GM12878 (cell line): ENCODE measurements at regions not wholly inside any gene's neighbourhood (a gene's known extent, or its start where the extent isn't known, plus 50 kb on each side); places are given as distances from the start of the nearest gene placed in this dataset.

ENCODE experiments used
- ATAC-seq: fragments of 200-7000 bp; cut with Tn5 transposase; 3 replicates; pipeline ENCODE4 v1.9.1; 2020; ENCODE audit warnings: mild to moderate bottlenecking, moderate library complexity
- BruUV-seq: library from RNA; stranded (reverse); fragments of 400-500 nt; replicated peaks from 2 replicates; lab custom pipeline; 2021; lab: Mats Ljungman, UMichigan
- CTCF ChIA-PET: fragments of 300-600 bp; sonication (Branson Sonifier 250); formaldehyde crosslinking; extraction: SDS; loops from one replicate; lab custom pipeline; 2021; ENCODE audit warnings: inconsistent platforms; lab: Yijun Ruan, JAX
- POLR2A ChIA-PET: fragments of 350-600 bp; formaldehyde crosslinking; extraction: SDS; loops from one replicate; lab custom pipeline; 2021; ENCODE audit warnings: inconsistent platforms; lab: Charles Lee
- RAD21 ChIA-PET: fragments of 300-600 bp; sonication (Branson Sonifier 250); formaldehyde crosslinking; loops from one replicate; lab custom pipeline; 2023; ENCODE audit warnings: antibody characterized with exemption; ENCODE audit not compliant: unreplicated experiment; lab: Charles Lee
- SMC1A ChIA-PET: fragments of 300-600 bp; sonication (Branson Sonifier 250); formaldehyde crosslinking; loops from one replicate; lab custom pipeline; 2023; ENCODE audit not compliant: unreplicated experiment, uncharacterized antibody; lab: Charles Lee
- DNase-seq: peaks from one replicate; pipeline ENCODE4 v3.0.0-alpha.2; 2011; ENCODE audit warnings: low read depth, low spot score
- FAIRE-seq: peaks from 3 replicates; lab custom pipeline; 2011; peaks lifted over from hg19 to GRCh38; lab: Jason Lieb, UNC
- H2AFZ ChIP-seq: 2 replicates; pipeline ENCODE4 v1.6.0; 2011; ENCODE audit warnings: low read depth, low read length, control low read depth; ENCODE audit not compliant: control insufficient read depth
- H3K27ac ChIP-seq: 2 replicates; pipeline ENCODE4 v1.5.1; 2011; ENCODE audit warnings: control low read depth; ENCODE audit not compliant: control insufficient read depth, insufficient read depth
- H3K27me3 ChIP-seq, 2 experiments: replicated peaks in 1 of 2; 2 replicates each; pipeline versions ENCODE4 v1.6.0 to v1.6.1; 2011; ENCODE audit warnings: low read length in 1 of 2; ENCODE audit not compliant: control insufficient read depth in 2 of 2, insufficient read depth in 2 of 2
- H3K36me3 ChIP-seq, 2 experiments: 2 replicates each; pipeline ENCODE4 v1.5.1; 2011; ENCODE audit warnings: low read length in 1 of 2; ENCODE audit not compliant: control insufficient read depth in 2 of 2, insufficient read depth in 2 of 2
- H3K4me1 ChIP-seq: 2 replicates; pipeline ENCODE4 v1.6.1; 2011; ENCODE audit warnings: mild to moderate bottlenecking, low read length, moderate library complexity, mixed read lengths; ENCODE audit not compliant: control insufficient read depth, insufficient read depth
- H3K4me2 ChIP-seq: 2 replicates; pipeline ENCODE4 v1.6.0; 2011; ENCODE audit warnings: control low read depth; ENCODE audit not compliant: control insufficient read depth, insufficient read depth
- H3K4me3 ChIP-seq: fragments of 200-600 bp; sonication (generic); 2 replicates; pipeline ENCODE4 v1.5.1; 2016
- H3K79me2 ChIP-seq: 2 replicates; pipeline ENCODE4 v1.6.0; 2011; ENCODE audit warnings: low read length; ENCODE audit not compliant: control insufficient read depth, insufficient read depth
- H3K9ac ChIP-seq: 2 replicates; pipeline ENCODE4 v1.8.0; 2011; ENCODE audit warnings: low read length, control low read depth, mixed read lengths; ENCODE audit not compliant: control insufficient read depth, insufficient read depth
- H3K9me3 ChIP-seq: replicated peaks from 3 replicates; pipeline ENCODE4 v1.5.1; 2011; ENCODE audit warnings: mild to moderate bottlenecking, low read length; ENCODE audit not compliant: control insufficient read depth, insufficient read depth
- H4K20me1 ChIP-seq: 2 replicates; pipeline ENCODE4 v1.6.0; 2011; ENCODE audit not compliant: control insufficient read depth, insufficient read depth
- FOS ChIP-seq: IDR thresholded peaks from 3 replicates; pipeline ENCODE4 v1.6.1; 2011; ENCODE audit warnings: borderline replicate concordance; ENCODE audit not compliant: insufficient read length; ENCODE audit errors: extremely low read depth
- IRF4 ChIP-seq: IDR thresholded peaks from 2 replicates; pipeline ENCODE4 v1.6.1; 2011; ENCODE audit warnings: low read depth, low read length
- JUNB ChIP-seq: IDR thresholded peaks from 2 replicates; pipeline ENCODE4 v1.6.1; 2016; ENCODE audit warnings: antibody characterized with exemption, mild to moderate bottlenecking
- LARP7 ChIP-seq: fragments of 450-650 bp; IDR thresholded peaks from 2 replicates; pipeline ENCODE4 v1.6.1; 2017; ENCODE audit warnings: mild to moderate bottlenecking
- MEF2A ChIP-seq: IDR thresholded peaks from 2 replicates; pipeline ENCODE4 v1.6.1; 2011; ENCODE audit warnings: low read depth, mild to moderate bottlenecking, low read length, moderate library complexity; ENCODE audit not compliant: insufficient read depth
- NR2F1 ChIP-seq: fragments of 450-650 bp; conservative IDR thresholded peaks from 2 replicates; pipeline ENCODE4 v1.6.1; 2017; ENCODE audit warnings: mild to moderate bottlenecking
- RFX5 ChIP-seq: IDR thresholded peaks from 2 replicates; pipeline ENCODE4 v1.6.1; 2011; ENCODE audit warnings: low read depth, low read length, improper control_type of control experiment
- TCF12 ChIP-seq: IDR thresholded peaks from 2 replicates; pipeline ENCODE4 v1.6.1; 2011; ENCODE audit warnings: low read depth, mild to moderate bottlenecking, low read length
- ZNF622 ChIP-seq: fragments of 450-650 bp; IDR thresholded peaks from 2 replicates; pipeline ENCODE4 v1.6.1; 2017; ENCODE audit warnings: mild to moderate bottlenecking, inconsistent platforms
- WGBS: methylation state at CpG from one replicate; pipeline ENCODE4 v1.1.6; 2016; ENCODE audit warnings: low lambda C conversion rate; ENCODE audit not compliant: insufficient replicate concordance, insufficient coverage; ENCODE audit errors: missing lambda C conversion rate; 5-methylcytosine and 5-hydroxymethylcytosine counted together
- in situ Hi-C: fragments of 300-500 bp; cut with MboI; formaldehyde crosslinking; loops from 9 replicates; pipeline ENCODE4 v1.14.3; 2018; ENCODE audit warnings: mixed read lengths
- intact Hi-C: fragments of 100-400 bp; cut with micrococcal nuclease; formaldehyde crosslinking; loops from one replicate; pipeline ENCODE4 v1.14.2; 2022; ENCODE audit not compliant: unreplicated experiment
- TF ChIP-seq, protein P1 (sequence below): IDR thresholded peaks from 2 replicates; pipeline ENCODE4 v1.6.1; 2012; ENCODE audit warnings: improper control_type of control experiment, low read depth, low read length; ENCODE audit not compliant: insufficient replicate concordance
- TF ChIP-seq, protein P2 (sequence below): IDR thresholded peaks from 2 replicates; pipeline ENCODE4 v1.6.1; 2011; ENCODE audit warnings: borderline replicate concordance, low read depth, mild to moderate bottlenecking, moderate library complexity, low read length; ENCODE audit not compliant: insufficient read depth, poor library complexity, severe bottlenecking
- TF ChIP-seq, protein P3 (sequence below): fragments of 450-650 bp; formaldehyde crosslinking; IDR thresholded peaks from 2 replicates; pipeline ENCODE4 v1.4.0; 2022; ENCODE audit warnings: mild to moderate bottlenecking, moderate library complexity

DNA sequence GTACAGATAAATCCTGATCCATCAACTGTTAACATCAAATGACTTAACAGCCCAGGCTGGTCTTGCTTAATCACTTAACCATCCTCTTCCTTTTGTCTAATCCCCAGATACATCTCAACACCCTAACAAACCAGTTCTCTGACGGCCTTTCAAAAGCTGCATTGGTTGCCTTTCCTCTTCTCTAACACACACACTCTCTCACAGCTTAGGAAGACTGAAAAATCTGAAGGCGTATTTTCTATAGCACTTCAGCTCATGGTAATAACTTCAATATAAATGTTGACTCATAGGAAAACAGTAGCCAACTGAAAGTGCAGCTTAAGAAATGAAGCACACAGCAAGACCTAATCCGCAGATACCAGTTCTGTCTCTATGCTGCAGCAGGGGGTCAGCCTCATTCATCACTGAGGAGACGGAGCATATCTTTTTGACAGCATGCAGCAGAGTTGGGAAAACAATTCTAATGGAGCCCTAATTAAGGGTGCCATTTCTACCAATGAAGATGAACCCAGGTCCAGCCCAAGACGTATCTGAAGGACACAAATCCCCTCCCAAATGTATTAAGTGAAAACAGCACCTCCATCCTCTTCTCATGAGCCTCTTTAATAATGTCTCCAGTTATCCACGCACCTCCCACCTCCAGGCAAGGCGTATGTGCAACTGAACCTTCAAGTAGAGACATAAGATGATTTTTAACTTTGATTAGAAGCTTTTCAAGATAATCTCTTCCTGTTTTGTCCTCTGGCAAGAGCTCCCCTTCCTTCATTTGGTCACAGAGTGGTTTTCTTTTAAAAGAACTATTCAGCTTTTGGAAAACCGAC lies 211.7 kb upstream of the NFE2L3 start:
- H3K4me3 ChIP-seq = no peak overlapping the region
- no TSS peak for BruUV-seq
- H3K79me2 ChIP-seq = no peaks in the 10 kb centered on the region
- ATAC-seq (peak; percentile 19; the same call in 1 of the 3 replicates), FAIRE-seq (no peak), DNase-seq (no peak)
- intact Hi-C loops (no loop called here), in situ Hi-C loops (no loop called here)
- H2AFZ ChIP-seq = peak overlapping the region; percentile 0
- 63% methylated on average over 8 of the region's 8 CpGs for WGBS
- no peak overlapping the region; the same call in 1 of the 2 replicates for H3K4me2 ChIP-seq
- 0 out of 2 replicates have a peak overlapping the region, but pooled peaks have one; percentile 1 for H3K27ac ChIP-seq
- H3K4me1 ChIP-seq = peaks cover 3% of the 10 kb centered on the region; the same call in 1 of the 2 replicates
- no peaks in the 10 kb centered on the region for H3K27me3 ChIP-seq
- ChIA-PET SMC1A (interaction anchor here (0.6 to 2.5 kb wide), 12 partner anchors 8 to 120 kb away, joined by 3 to 11 read pairs (median 4); no protein-coding TSS in a partner anchor), CTCF (interaction anchor here (1.0 to 1.4 kb wide), 5 partner anchors 9 to 76 kb away, joined by 3 to 4 read pairs (median 3); no protein-coding TSS in a partner anchor), RAD21 (interaction anchor here (1.4 kb wide), 1 partner anchor 28 kb away, joined by 4 read pairs; no protein-coding TSS in a partner anchor), POLR2A (interaction anchor here (1.3 kb wide), 1 partner anchor 35 kb away, joined by 9 read pairs; no protein-coding TSS in a partner anchor)
- no peaks in the 10 kb centered on the region for H3K9me3 ChIP-seq
- H3K36me3 ChIP-seq = no peaks in the 10 kb centered on the region
- H4K20me1 ChIP-seq = no peaks in the 10 kb centered on the region
- no peak overlapping the region for H3K9ac ChIP-seq
- TF ChIP-seq, protein P1, sequence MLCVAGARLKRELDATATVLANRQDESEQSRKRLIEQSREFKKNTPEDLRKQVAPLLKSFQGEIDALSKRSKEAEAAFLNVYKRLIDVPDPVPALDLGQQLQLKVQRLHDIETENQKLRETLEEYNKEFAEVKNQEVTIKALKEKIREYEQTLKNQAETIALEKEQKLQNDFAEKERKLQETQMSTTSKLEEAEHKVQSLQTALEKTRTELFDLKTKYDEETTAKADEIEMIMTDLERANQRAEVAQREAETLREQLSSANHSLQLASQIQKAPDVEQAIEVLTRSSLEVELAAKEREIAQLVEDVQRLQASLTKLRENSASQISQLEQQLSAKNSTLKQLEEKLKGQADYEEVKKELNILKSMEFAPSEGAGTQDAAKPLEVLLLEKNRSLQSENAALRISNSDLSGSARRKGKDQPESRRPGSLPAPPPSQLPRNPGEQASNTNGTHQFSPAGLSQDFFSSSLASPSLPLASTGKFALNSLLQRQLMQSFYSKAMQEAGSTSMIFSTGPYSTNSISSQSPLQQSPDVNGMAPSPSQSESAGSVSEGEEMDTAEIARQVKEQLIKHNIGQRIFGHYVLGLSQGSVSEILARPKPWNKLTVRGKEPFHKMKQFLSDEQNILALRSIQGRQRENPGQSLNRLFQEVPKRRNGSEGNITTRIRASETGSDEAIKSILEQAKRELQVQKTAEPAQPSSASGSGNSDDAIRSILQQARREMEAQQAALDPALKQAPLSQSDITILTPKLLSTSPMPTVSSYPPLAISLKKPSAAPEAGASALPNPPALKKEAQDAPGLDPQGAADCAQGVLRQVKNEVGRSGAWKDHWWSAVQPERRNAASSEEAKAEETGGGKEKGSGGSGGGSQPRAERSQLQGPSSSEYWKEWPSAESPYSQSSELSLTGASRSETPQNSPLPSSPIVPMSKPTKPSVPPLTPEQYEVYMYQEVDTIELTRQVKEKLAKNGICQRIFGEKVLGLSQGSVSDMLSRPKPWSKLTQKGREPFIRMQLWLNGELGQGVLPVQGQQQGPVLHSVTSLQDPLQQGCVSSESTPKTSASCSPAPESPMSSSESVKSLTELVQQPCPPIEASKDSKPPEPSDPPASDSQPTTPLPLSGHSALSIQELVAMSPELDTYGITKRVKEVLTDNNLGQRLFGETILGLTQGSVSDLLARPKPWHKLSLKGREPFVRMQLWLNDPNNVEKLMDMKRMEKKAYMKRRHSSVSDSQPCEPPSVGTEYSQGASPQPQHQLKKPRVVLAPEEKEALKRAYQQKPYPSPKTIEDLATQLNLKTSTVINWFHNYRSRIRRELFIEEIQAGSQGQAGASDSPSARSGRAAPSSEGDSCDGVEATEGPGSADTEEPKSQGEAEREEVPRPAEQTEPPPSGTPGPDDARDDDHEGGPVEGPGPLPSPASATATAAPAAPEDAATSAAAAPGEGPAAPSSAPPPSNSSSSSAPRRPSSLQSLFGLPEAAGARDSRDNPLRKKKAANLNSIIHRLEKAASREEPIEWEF = no peak
- TF ChIP-seq RFX5 (no peak), MEF2A (no peak), LARP7 (no peak), IRF4 (no peak), JUNB (no peak), TCF12 (no peak), NR2F1 (no peak), ZNF622 (no peak), FOS (no peak)
- TF ChIP-seq, protein P2, sequence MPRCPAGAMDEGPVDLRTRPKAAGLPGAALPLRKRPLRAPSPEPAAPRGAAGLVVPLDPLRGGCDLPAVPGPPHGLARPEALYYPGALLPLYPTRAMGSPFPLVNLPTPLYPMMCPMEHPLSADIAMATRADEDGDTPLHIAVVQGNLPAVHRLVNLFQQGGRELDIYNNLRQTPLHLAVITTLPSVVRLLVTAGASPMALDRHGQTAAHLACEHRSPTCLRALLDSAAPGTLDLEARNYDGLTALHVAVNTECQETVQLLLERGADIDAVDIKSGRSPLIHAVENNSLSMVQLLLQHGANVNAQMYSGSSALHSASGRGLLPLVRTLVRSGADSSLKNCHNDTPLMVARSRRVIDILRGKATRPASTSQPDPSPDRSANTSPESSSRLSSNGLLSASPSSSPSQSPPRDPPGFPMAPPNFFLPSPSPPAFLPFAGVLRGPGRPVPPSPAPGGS = no peak
- TF ChIP-seq, protein P3, sequence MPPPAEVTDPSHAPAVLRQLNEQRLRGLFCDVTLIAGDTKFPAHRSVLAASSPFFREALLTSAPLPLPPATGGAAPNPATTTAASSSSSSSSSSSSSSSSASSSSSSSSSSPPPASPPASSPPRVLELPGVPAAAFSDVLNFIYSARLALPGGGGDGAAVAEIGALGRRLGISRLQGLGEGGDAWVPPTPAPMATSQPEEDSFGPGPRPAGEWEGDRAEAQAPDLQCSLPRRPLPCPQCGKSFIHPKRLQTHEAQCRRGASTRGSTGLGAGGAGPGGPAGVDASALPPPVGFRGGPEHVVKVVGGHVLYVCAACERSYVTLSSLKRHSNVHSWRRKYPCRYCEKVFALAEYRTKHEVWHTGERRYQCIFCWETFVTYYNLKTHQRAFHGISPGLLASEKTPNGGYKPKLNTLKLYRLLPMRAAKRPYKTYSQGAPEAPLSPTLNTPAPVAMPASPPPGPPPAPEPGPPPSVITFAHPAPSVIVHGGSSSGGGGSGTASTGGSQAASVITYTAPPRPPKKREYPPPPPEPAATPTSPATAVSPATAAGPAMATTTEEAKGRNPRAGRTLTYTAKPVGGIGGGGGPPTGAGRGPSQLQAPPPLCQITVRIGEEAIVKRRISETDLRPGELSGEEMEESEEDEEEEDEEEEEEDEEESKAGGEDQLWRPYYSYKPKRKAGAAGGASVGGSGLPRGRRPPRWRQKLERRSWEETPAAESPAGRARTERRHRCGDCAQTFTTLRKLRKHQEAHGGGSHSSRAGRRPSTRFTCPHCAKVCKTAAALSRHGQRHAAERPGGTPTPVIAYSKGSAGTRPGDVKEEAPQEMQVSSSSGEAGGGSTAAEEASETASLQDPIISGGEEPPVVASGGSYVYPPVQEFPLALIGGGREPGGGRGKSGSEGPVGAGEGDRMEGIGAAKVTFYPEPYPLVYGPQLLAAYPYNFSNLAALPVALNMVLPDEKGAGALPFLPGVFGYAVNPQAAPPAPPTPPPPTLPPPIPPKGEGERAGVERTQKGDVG (CRISPR knock-in tag) = no peak
